ENCODE measurements at regions not wholly inside any gene's neighbourhood (a gene's known extent, or its start where the extent isn't known, plus 50 kb on each side); places are given as distances from the start of the nearest gene placed in this dataset.

DNA sequence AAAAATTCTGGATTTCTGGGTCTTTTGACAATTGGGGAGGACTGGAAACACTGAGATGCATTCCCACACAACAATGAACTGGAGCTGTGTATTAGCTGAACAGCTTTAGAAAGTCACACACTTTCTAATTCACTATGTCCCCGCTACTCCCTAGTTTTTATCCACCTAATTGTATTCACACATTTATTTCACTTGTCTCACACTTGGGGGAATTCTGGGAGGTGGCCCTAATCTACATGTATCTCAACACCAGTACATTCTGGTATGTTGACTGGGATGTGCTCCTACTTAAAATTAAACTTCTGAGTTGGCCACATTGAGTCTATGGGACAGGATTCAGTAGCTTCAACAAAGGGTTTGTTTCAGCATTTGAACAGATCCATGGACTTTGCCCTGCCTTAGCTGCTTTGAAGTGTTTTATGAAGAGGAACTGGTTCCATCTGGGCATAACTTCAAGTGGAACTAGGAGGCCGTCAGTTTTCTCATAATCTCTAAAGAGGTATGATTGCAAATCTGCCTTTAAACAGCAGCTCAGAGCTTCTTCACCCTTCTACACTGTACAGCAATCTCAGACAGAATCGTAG lies 106.5 kb upstream of the CMC1 start:
- TF ChIP-seq, protein P1, sequence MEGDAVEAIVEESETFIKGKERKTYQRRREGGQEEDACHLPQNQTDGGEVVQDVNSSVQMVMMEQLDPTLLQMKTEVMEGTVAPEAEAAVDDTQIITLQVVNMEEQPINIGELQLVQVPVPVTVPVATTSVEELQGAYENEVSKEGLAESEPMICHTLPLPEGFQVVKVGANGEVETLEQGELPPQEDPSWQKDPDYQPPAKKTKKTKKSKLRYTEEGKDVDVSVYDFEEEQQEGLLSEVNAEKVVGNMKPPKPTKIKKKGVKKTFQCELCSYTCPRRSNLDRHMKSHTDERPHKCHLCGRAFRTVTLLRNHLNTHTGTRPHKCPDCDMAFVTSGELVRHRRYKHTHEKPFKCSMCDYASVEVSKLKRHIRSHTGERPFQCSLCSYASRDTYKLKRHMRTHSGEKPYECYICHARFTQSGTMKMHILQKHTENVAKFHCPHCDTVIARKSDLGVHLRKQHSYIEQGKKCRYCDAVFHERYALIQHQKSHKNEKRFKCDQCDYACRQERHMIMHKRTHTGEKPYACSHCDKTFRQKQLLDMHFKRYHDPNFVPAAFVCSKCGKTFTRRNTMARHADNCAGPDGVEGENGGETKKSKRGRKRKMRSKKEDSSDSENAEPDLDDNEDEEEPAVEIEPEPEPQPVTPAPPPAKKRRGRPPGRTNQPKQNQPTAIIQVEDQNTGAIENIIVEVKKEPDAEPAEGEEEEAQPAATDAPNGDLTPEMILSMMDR (IDR thresholded peaks at IDR 0.05) = no peak
- TF ChIP-seq EP300 (IDR thresholded peaks at IDR 0.05) (no peak), POLR2A (IDR thresholded peaks at IDR 0.05) (no peak), POLR2AphosphoS5 (IDR thresholded peaks at IDR 0.05) (no peak)
